Liver (tissue), 3 donors: ENCODE measurements at regions not wholly inside any gene's neighbourhood (a gene's known extent, or its start where the extent isn't known, plus 50 kb on each side); places are given as distances from the start of the nearest gene placed in this dataset.

Experiments
- CTCF ChIP-seq: fragments of 150-350 bp; IDR thresholded peaks from 2 replicates; pipeline ENCODE4 v1.5.1; 2017; ENCODE audit warnings: improper control_type of control experiment, low read depth, low read length; ENCODE audit not compliant: missing input control
- EGR1 ChIP-seq, 2 donors: IDR thresholded peaks; 2 replicates each; pipeline ENCODE4 v1.6.1; 2016 to 2018; ENCODE audit warnings: antibody characterized with exemption in 2 of 2, low read depth in 2 of 2
- JUND ChIP-seq, 2 donors: IDR thresholded peaks; 2 replicates each; pipeline ENCODE4 v1.6.1; 2016; ENCODE audit warnings: antibody characterized with exemption in 2 of 2
- REST ChIP-seq: IDR thresholded peaks from 2 replicates; pipeline ENCODE4 v1.6.1; 2016; ENCODE audit warnings: antibody characterized with exemption, mild to moderate bottlenecking
- TAF1 ChIP-seq: conservative IDR thresholded peaks from 2 replicates; pipeline ENCODE4 v1.6.1; 2016; ENCODE audit warnings: antibody characterized with exemption, mild to moderate bottlenecking
- donor health status: healthy.
- donor health status: healthy.

- TF ChIP-seq CTCF (no peak), TAF1 (no peak), JUND (IDR thresholded peaks at IDR 0.05) (no peak), REST (no peak), EGR1 (IDR thresholded peaks at IDR 0.05; ENCODE audit: low read depth in 2 of 2) (no peak)
These were observed 182.2 kb downstream of the COL12A1 start for GRCh38 chr6:75023634-75024033.
